ENCODE measurements at regions not wholly inside any gene's neighbourhood (a gene's known extent, or its start where the extent isn't known, plus 50 kb on each side); places are given as distances from the start of the nearest gene placed in this dataset.

- no peak for TF ChIP-seq CTCF (IDR thresholded peaks at IDR 0.05)
- no peak for TF ChIP-seq POLR2A (IDR thresholded peaks at IDR 0.05)
- TF ChIP-seq POLR2AphosphoS5 (IDR thresholded peaks at IDR 0.05): no peak
These were observed 154.9 kb upstream of the KLF12 start for GRCh38 chr13:74289107-74289506.

Data from breast epithelium (tissue), 3 donors.